Thoracic aorta (tissue), 2 donors: ENCODE measurements at regions not wholly inside any gene's neighbourhood (a gene's known extent, or its start where the extent isn't known, plus 50 kb on each side); places are given as distances from the start of the nearest gene placed in this dataset.

Experiments
- ATAC-seq: fragments of 150-250 bp; one replicate; pipeline ENCODE4 v1.8.0; 2017; ENCODE audit warnings: low read depth; ENCODE audit not compliant: insufficient number of reproducible peaks, low FRiP score
- DNase-seq: peaks from one replicate; pipeline ENCODE4 v3.0.0-alpha.2; 2020; ENCODE audit warnings: low spot score
- H3K27ac ChIP-seq, 2 donors: fragments of 200-600 bp; sonication (generic); 1 replicate in 1 of 2; 2 replicates in 1 of 2; pipeline ENCODE4 v1.5.1; 2016; ENCODE audit warnings: mild to moderate bottlenecking in 2 of 2, moderate library complexity in 2 of 2
- H3K27me3 ChIP-seq: fragments of 200-600 bp; sonication (generic); replicated peaks from 2 replicates; pipeline ENCODE4 v1.6.0; 2016; ENCODE audit warnings: mild to moderate bottlenecking; ENCODE audit not compliant: insufficient read depth
- H3K36me3 ChIP-seq: fragments of 200-600 bp; sonication (generic); one replicate; pipeline ENCODE4 v1.5.1; 2016
- H3K4me1 ChIP-seq, 2 donors: fragments of 200-600 bp; sonication (generic); 1 replicate in 1 of 2; 2 replicates in 1 of 2; pipeline versions ENCODE4 v1.5.1 to v1.6.0; 2016; ENCODE audit warnings: low read depth in 2 of 2, mild to moderate bottlenecking in 1 of 2; ENCODE audit not compliant: control insufficient read depth in 1 of 2
- H3K4me3 ChIP-seq: fragments of 200-600 bp; sonication (generic); 2 replicates; pipeline ENCODE4 v1.5.1; 2016; ENCODE audit warnings: mild to moderate bottlenecking
- H3K9me3 ChIP-seq: fragments of 200-600 bp; sonication (generic); 2 replicates; pipeline ENCODE4 v1.5.1; 2016
- CTCF ChIP-seq: fragments of 200-600 bp; sonication (generic); IDR thresholded peaks from one replicate; pipeline ENCODE4 v1.5.1; 2019; ENCODE audit warnings: antibody characterized with exemption

GRCh38 chr6:72551470-72551869 lies 70.4 kb upstream of the KCNQ5 start:
- no peak for DNase-seq
- Histone ChIP-seq H3K9me3 (no peaks in the 10 kb centered on the region), H3K36me3 (no peaks in the 10 kb centered on the region), H3K4me3 (no peak overlapping the region), H3K27me3 (no peaks in the 10 kb centered on the region), H3K4me1 (peaks cover 0 to 7% of the 10 kb centered on the region in 2 donors), H3K27ac (no peak overlapping the region)
- ATAC-seq, result no peak
- no peak for TF ChIP-seq CTCF

GRCh38 chr6:72552938-72553337 lies 68.9 kb upstream of the KCNQ5 start:
- Histone ChIP-seq H3K27me3 (no peaks in the 10 kb centered on the region), H3K9me3 (no peaks in the 10 kb centered on the region), H3K36me3 (no peaks in the 10 kb centered on the region), H3K4me1 (peaks cover 0 to 7% of the 10 kb centered on the region in 2 donors), H3K27ac (no peak overlapping the region), H3K4me3 (no peak overlapping the region)
- no peak for TF ChIP-seq CTCF
- DNase-seq, result no peak
- ATAC-seq, result no peak

GRCh38 chr6:72553531-72554511 lies 68.0 kb upstream of the KCNQ5 start:
- DNase-seq (no peak), ATAC-seq (no peak)
- Histone ChIP-seq H3K4me1 (peaks cover 0 to 7% of the 10 kb centered on the region in 2 donors), H3K27me3 (no peaks in the 10 kb centered on the region), H3K9me3 (no peaks in the 10 kb centered on the region), H3K36me3 (no peaks in the 10 kb centered on the region), H3K4me3 (no peak overlapping the region), H3K27ac (peak overlapping the region in 1 of 2 donors; percentile 11)
- no peak for TF ChIP-seq CTCF

GRCh38 chr6:72554761-72555221 lies 67.1 kb upstream of the KCNQ5 start:
- peaks cover 0 to 7% of the 10 kb centered on the region in 2 donors for H3K4me1 ChIP-seq
- ATAC-seq (no peak), DNase-seq (no peak)
- no peak overlapping the region for H3K27ac ChIP-seq
- no peak for TF ChIP-seq CTCF
- no peaks in the 10 kb centered on the region for H3K36me3 ChIP-seq
- H3K9me3 ChIP-seq, result no peaks in the 10 kb centered on the region
- no peaks in the 10 kb centered on the region for H3K27me3 ChIP-seq
- no peak overlapping the region for H3K4me3 ChIP-seq

GRCh38 chr6:72559067-72559466 lies 62.8 kb upstream of the KCNQ5 start:
- no peak for TF ChIP-seq CTCF
- no peaks in the 10 kb centered on the region for H3K27me3 ChIP-seq
- ATAC-seq (no peak), DNase-seq (no peak)
- H3K9me3 ChIP-seq, result no peaks in the 10 kb centered on the region
- H3K4me3 ChIP-seq, result no peak overlapping the region
- H3K27ac ChIP-seq, result no peak overlapping the region
- H3K4me1 ChIP-seq, result no peaks in the 10 kb centered on the region
- no peaks in the 10 kb centered on the region for H3K36me3 ChIP-seq
